ENCODE measurements at regions not wholly inside any gene's neighbourhood (a gene's known extent, or its start where the extent isn't known, plus 50 kb on each side); places are given as distances from the start of the nearest gene placed in this dataset.
A peak's percentile ranks its signal among the peaks of the same experiment; 100 is the strongest.

GRCh38 chr1:88013485-88013884, 670.6 kb upstream of the PKN2 start:
- H3K9me3 ChIP-seq (replicated peaks in 1 of 11): no peaks in the 10 kb centered on the region
- no peak overlapping the region for H3K27ac ChIP-seq
- H3K27me3 ChIP-seq: no peaks in the 10 kb centered on the region
- H3K4me3 ChIP-seq: no peak overlapping the region
- H3K9ac ChIP-seq: no peak overlapping the region
- no peaks in the 10 kb centered on the region for H3K36me3 ChIP-seq
- no peak for TF ChIP-seq Cebpa-rat (IDR thresholded peaks at IDR 0.05)
- H3K4me1 ChIP-seq: peaks cover 0 to 11% (median 0%) of the 10 kb centered on the region in 10 experiments; a peak in 6 of 20 replicates
- H3K4me2 ChIP-seq: peak overlapping the region in 4 of 11 experiments; percentile 2 to 38 (median 27); a peak in 5 of 22 replicates
- no peaks in the 10 kb centered on the region for H4K20me1 ChIP-seq

GRCh38 chr1:88014131-88014530, 669.9 kb upstream of the PKN2 start:
- Histone ChIP-seq H3K27me3 (no peaks in the 10 kb centered on the region), H3K36me3 (no peaks in the 10 kb centered on the region), H3K4me2 (peak overlapping the region in 4 of 11 experiments; percentile 2 to 38 (median 27); a peak in 5 of 22 replicates), H3K4me1 (peaks cover 0 to 11% (median 0%) of the 10 kb centered on the region in 10 experiments; a peak in 6 of 20 replicates), H3K9ac (no peak overlapping the region), H3K9me3 (replicated peaks in 1 of 11) (no peaks in the 10 kb centered on the region), H4K20me1 (no peaks in the 10 kb centered on the region), H3K27ac (no peak overlapping the region), H3K4me3 (no peak overlapping the region)
- TF ChIP-seq Cebpa-rat (IDR thresholded peaks at IDR 0.05): no peak

GRCh38 chr1:88016947-88017346, 667.1 kb upstream of the PKN2 start:
- Histone ChIP-seq H3K9me3 (replicated peaks in 1 of 11) (no peaks in the 10 kb centered on the region), H3K9ac (no peak overlapping the region), H3K4me2 (no peak overlapping the region), H3K36me3 (no peaks in the 10 kb centered on the region), H3K27ac (no peak overlapping the region), H3K4me1 (peaks cover 0 to 11% (median 0%) of the 10 kb centered on the region in 10 experiments; a peak in 6 of 20 replicates), H3K4me3 (no peak overlapping the region), H3K27me3 (no peaks in the 10 kb centered on the region), H4K20me1 (no peaks in the 10 kb centered on the region)
- no peak for TF ChIP-seq Cebpa-rat (IDR thresholded peaks at IDR 0.05)

GRCh38 chr1:88021529-88021928, 662.5 kb upstream of the PKN2 start:
- H4K20me1 ChIP-seq: no peaks in the 10 kb centered on the region
- peaks cover 0 to 3% (median 0%) of the 10 kb centered on the region in 11 experiments; a peak in 1 of 22 replicates for H3K9me3 ChIP-seq (replicated peaks in 1 of 11)
- no peaks in the 10 kb centered on the region for H3K27me3 ChIP-seq
- no peak overlapping the region for H3K27ac ChIP-seq
- no peak overlapping the region for H3K9ac ChIP-seq
- H3K4me3 ChIP-seq: no peak overlapping the region
- no peaks in the 10 kb centered on the region for H3K4me1 ChIP-seq
- no peaks in the 10 kb centered on the region for H3K36me3 ChIP-seq
- no peak for TF ChIP-seq Cebpa-rat (IDR thresholded peaks at IDR 0.05)
- no peak overlapping the region for H3K4me2 ChIP-seq

- Histone ChIP-seq H3K9ac (no peak overlapping the region), H3K9me3 (replicated peaks in 1 of 11) (peaks cover 0 to 3% (median 0%) of the 10 kb centered on the region in 11 experiments; a peak in 1 of 22 replicates), H4K20me1 (no peaks in the 10 kb centered on the region), H3K4me3 (no peak overlapping the region), H3K4me2 (no peak overlapping the region), H3K27me3 (no peaks in the 10 kb centered on the region), H3K27ac (no peak overlapping the region), H3K36me3 (no peaks in the 10 kb centered on the region), H3K4me1 (no peaks in the 10 kb centered on the region)
- no peak for TF ChIP-seq Cebpa-rat (IDR thresholded peaks at IDR 0.05)
Measured at GRCh38 chr1:88022516-88022915, 661.6 kb upstream of the PKN2 start.

- H3K27ac ChIP-seq: no peak overlapping the region
- H4K20me1 ChIP-seq: no peaks in the 10 kb centered on the region
- H3K9me3 ChIP-seq (replicated peaks in 1 of 11): peaks cover 0 to 3% (median 0%) of the 10 kb centered on the region in 11 experiments; a peak in 1 of 22 replicates
- TF ChIP-seq Cebpa-rat (IDR thresholded peaks at IDR 0.05): no peak
- no peak overlapping the region for H3K9ac ChIP-seq
- no peak overlapping the region for H3K4me2 ChIP-seq
- H3K4me1 ChIP-seq: no peaks in the 10 kb centered on the region
- H3K36me3 ChIP-seq: no peaks in the 10 kb centered on the region
- no peaks in the 10 kb centered on the region for H3K27me3 ChIP-seq
- no peak overlapping the region for H3K4me3 ChIP-seq
Measured at GRCh38 chr1:88029142-88029541, 654.9 kb upstream of the PKN2 start.

GRCh38 chr1:88029899-88030298, 654.2 kb upstream of the PKN2 start:
- H3K4me1 ChIP-seq: no peaks in the 10 kb centered on the region
- no peak overlapping the region for H3K4me2 ChIP-seq
- H3K27ac ChIP-seq: no peak overlapping the region
- peaks cover 0 to 3% (median 0%) of the 10 kb centered on the region in 11 experiments; a peak in 1 of 22 replicates for H3K9me3 ChIP-seq (replicated peaks in 1 of 11)
- no peaks in the 10 kb centered on the region for H3K27me3 ChIP-seq
- no peak overlapping the region for H3K4me3 ChIP-seq
- no peaks in the 10 kb centered on the region for H3K36me3 ChIP-seq
- H4K20me1 ChIP-seq: no peaks in the 10 kb centered on the region
- no peak for TF ChIP-seq Cebpa-rat (IDR thresholded peaks at IDR 0.05)
- no peak overlapping the region for H3K9ac ChIP-seq

- Histone ChIP-seq H3K4me3 (no peak overlapping the region), H3K27ac (no peak overlapping the region), H3K4me2 (no peak overlapping the region), H3K9me3 (replicated peaks in 1 of 11) (peaks cover 22 to 50% (median 31%) of the 10 kb centered on the region in 11 experiments; a peak in 21 of 22 replicates), H3K4me1 (no peaks in the 10 kb centered on the region), H3K36me3 (no peaks in the 10 kb centered on the region), H3K9ac (no peak overlapping the region), H4K20me1 (no peaks in the 10 kb centered on the region), H3K27me3 (no peaks in the 10 kb centered on the region)
- no peak for TF ChIP-seq Cebpa-rat (IDR thresholded peaks at IDR 0.05)
Measured at GRCh38 chr1:88035578-88035977, 648.5 kb upstream of the PKN2 start.

- no peak overlapping the region for H3K27ac ChIP-seq
- no peaks in the 10 kb centered on the region for H3K36me3 ChIP-seq
- H3K4me1 ChIP-seq: no peaks in the 10 kb centered on the region
- H3K4me2 ChIP-seq: no peak overlapping the region
- peaks cover 29 to 57% (median 35%) of the 10 kb centered on the region in 11 experiments; a peak in 21 of 22 replicates for H3K9me3 ChIP-seq (replicated peaks in 1 of 11)
- H3K27me3 ChIP-seq: no peaks in the 10 kb centered on the region
- H4K20me1 ChIP-seq: no peaks in the 10 kb centered on the region
- H3K9ac ChIP-seq: no peak overlapping the region
- no peak for TF ChIP-seq Cebpa-rat (IDR thresholded peaks at IDR 0.05)
- H3K4me3 ChIP-seq: no peak overlapping the region
Measured at GRCh38 chr1:88036345-88037014, 647.6 kb upstream of the PKN2 start.

- no peak for TF ChIP-seq Cebpa-rat (IDR thresholded peaks at IDR 0.05)
- H3K9ac ChIP-seq: no peak overlapping the region
Measured at GRCh38 chr1:88039240-88039639, 644.8 kb upstream of the PKN2 start.

More at GRCh38 chr1:88039240-88039639, 644.8 kb upstream of the PKN2 start:
- H3K4me2 ChIP-seq: no peak overlapping the region
- H3K4me1 ChIP-seq: no peaks in the 10 kb centered on the region
- H3K9me3 ChIP-seq (replicated peaks in 1 of 11): peaks cover 29 to 57% (median 35%) of the 10 kb centered on the region in 11 experiments; a peak in 21 of 22 replicates
- no peaks in the 10 kb centered on the region for H4K20me1 ChIP-seq
- H3K36me3 ChIP-seq: no peaks in the 10 kb centered on the region
- no peak overlapping the region for H3K27ac ChIP-seq
- H3K27me3 ChIP-seq: no peaks in the 10 kb centered on the region
- no peak overlapping the region for H3K4me3 ChIP-seq

Data from BLaER1 treated with 17β-estradiol and CSF1 and Interleukin-3, amounts not matched to agents 10 nM and 100 nM (cell line).